ENCODE measurements at regions not wholly inside any gene's neighbourhood (a gene's known extent, or its start where the extent isn't known, plus 50 kb on each side); places are given as distances from the start of the nearest gene placed in this dataset.

- no peak for TF ChIP-seq ZNF749 (CRISPR knock-in tag; IDR thresholded peaks at IDR 0.05; ENCODE audit: borderline replicate concordance)
- peak; percentile 79; the same call in 1 of the 2 replicates for TF ChIP-seq ZNF292 (CRISPR knock-in tag; IDR thresholded peaks at IDR 0.05; ENCODE audit: borderline replicate concordance, low read depth)
- TF ChIP-seq ZNF570 (CRISPR knock-in tag; IDR thresholded peaks at IDR 0.05; ENCODE audit: borderline replicate concordance), result no peak
- no peak for TF ChIP-seq ZBTB40 (IDR thresholded peaks at IDR 0.05)
- TF ChIP-seq ZBTB40 (CRISPR knock-in tag; IDR thresholded peaks at IDR 0.05), result peak; percentile 41; the same call in 1 of the 2 replicates
- no peak for TF ChIP-seq FOXA1 (IDR thresholded peaks at IDR 0.05)
- TF ChIP-seq FOXA1 (CRISPR knock-in tag; IDR thresholded peaks at IDR 0.05), result peak; percentile 56
- TF ChIP-seq GFI1 (CRISPR knock-in tag; IDR thresholded peaks at IDR 0.05; ENCODE audit: borderline replicate concordance), result peak; percentile 65; the same call in 1 of the 2 replicates
- TF ChIP-seq KDM2A (CRISPR knock-in tag; IDR thresholded peaks at IDR 0.05; ENCODE audit: borderline replicate concordance, low read depth), result no peak
- peak; percentile 80 for TF ChIP-seq ZNF747 (CRISPR knock-in tag; IDR thresholded peaks at IDR 0.05; ENCODE audit: borderline replicate concordance)
- TF ChIP-seq ZNF143 (CRISPR knock-in tag; IDR thresholded peaks at IDR 0.05), result no peak
- no peak for TF ChIP-seq ZNF101 (CRISPR knock-in tag; IDR thresholded peaks at IDR 0.05; ENCODE audit: borderline replicate concordance, low read depth)
- no peak for TF ChIP-seq ZNF549 (CRISPR knock-in tag; IDR thresholded peaks at IDR 0.05)
- no peak for TF ChIP-seq ZNF629 (CRISPR knock-in tag; conservative IDR thresholded peaks at IDR 0.05)
- TF ChIP-seq, protein P1, sequence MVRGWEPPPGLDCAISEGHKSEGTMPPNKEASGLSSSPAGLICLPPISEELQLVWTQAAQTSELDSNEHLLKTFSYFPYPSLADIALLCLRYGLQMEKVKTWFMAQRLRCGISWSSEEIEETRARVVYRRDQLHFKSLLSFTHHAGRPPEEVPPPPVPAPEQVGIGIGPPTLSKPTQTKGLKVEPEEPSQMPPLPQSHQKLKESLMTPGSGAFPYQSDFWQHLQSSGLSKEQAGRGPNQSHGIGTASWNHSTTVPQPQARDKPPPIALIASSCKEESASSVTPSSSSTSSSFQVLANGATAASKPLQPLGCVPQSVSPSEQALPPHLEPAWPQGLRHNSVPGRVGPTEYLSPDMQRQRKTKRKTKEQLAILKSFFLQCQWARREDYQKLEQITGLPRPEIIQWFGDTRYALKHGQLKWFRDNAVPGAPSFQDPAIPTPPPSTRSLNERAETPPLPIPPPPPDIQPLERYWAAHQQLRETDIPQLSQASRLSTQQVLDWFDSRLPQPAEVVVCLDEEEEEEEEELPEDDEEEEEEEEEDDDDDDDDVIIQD (CRISPR knock-in tag; IDR thresholded peaks at IDR 0.05; ENCODE audit: low read depth), result peak; percentile 46; the same call in 1 of the 2 replicates
- TF ChIP-seq, protein P2, sequence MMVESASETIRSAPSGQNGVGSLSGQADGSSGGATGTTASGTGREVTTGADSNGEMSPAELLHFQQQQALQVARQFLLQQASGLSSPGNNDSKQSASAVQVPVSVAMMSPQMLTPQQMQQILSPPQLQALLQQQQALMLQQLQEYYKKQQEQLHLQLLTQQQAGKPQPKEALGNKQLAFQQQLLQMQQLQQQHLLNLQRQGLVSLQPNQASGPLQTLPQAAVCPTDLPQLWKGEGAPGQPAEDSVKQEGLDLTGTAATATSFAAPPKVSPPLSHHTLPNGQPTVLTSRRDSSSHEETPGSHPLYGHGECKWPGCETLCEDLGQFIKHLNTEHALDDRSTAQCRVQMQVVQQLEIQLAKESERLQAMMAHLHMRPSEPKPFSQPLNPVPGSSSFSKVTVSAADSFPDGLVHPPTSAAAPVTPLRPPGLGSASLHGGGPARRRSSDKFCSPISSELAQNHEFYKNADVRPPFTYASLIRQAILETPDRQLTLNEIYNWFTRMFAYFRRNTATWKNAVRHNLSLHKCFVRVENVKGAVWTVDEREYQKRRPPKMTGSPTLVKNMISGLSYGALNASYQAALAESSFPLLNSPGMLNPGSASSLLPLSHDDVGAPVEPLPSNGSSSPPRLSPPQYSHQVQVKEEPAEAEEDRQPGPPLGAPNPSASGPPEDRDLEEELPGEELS (CRISPR knock-in tag; IDR thresholded peaks at IDR 0.05), result peak; percentile 78
- no peak for TF ChIP-seq MED13 (CRISPR knock-in tag; IDR thresholded peaks at IDR 0.05)
- TF ChIP-seq ZNF264 (CRISPR knock-in tag; IDR thresholded peaks at IDR 0.05), result no peak
- no peak for TF ChIP-seq MLLT10 (CRISPR knock-in tag; IDR thresholded peaks at IDR 0.05)
Observed at GRCh38 chr2:67954093-67954748, 108.6 kb downstream of the C1D start (continued).
